Activated B cell treated with CpG ODN at 0.5 μM for 24 hours (primary cell): ENCODE measurements at regions not wholly inside any gene's neighbourhood (a gene's known extent, or its start where the extent isn't known, plus 50 kb on each side); places are given as distances from the start of the nearest gene placed in this dataset.

ENCODE experiments used
- ATAC-seq: fragments of 200-7000 bp; cut with Tn5 transposase; one replicate; pipeline ENCODE4 v1.10.0; 2021; ENCODE audit warnings: low read depth, mild to moderate bottlenecking, moderate library complexity
- CTCF ChIA-PET: fragments of 350-600 bp; sonication (Branson Sonifier 250); formaldehyde crosslinking; loops from one replicate; lab custom pipeline; 2021; ENCODE audit warnings: antibody characterized with exemption; lab: Charles Lee
- POLR2A ChIA-PET: fragments of 350-600 bp; sonication (Branson Sonifier 250); formaldehyde crosslinking; loops from one replicate; lab custom pipeline; 2021; ENCODE audit warnings: antibody characterized with exemption; lab: Charles Lee
- DNase-seq: peaks from one replicate; pipeline ENCODE4 v3.0.0; 2022
- H3K27ac Mint-ChIP-seq: one replicate; pipeline ENCODE4 v1.8.0; 2020; ENCODE audit warnings: mixed read lengths
- H3K27me3 Mint-ChIP-seq: one replicate; pipeline ENCODE4 v1.8.0; 2021; ENCODE audit warnings: mixed read lengths
- H3K36me3 Mint-ChIP-seq: one replicate; pipeline ENCODE4 v1.8.0; 2021; ENCODE audit warnings: low read depth, mixed read lengths
- H3K4me1 Mint-ChIP-seq: one replicate; pipeline ENCODE4 v1.8.0; 2021; ENCODE audit warnings: mixed read lengths
- H3K4me3 Mint-ChIP-seq: one replicate; pipeline ENCODE4 v1.8.0; 2020; ENCODE audit warnings: mild to moderate bottlenecking, mixed read lengths
- H3K9me3 Mint-ChIP-seq: one replicate; pipeline ENCODE4 v1.8.0; 2020; ENCODE audit warnings: mixed read lengths
- CTCF ChIP-seq: fragments of 200-600 bp; IDR thresholded peaks from one replicate; pipeline ENCODE4 v1.8.0; 2022; ENCODE audit warnings: antibody characterized with exemption, mild to moderate bottlenecking
- intact Hi-C: fragments of 100-400 bp; cut with micrococcal nuclease; formaldehyde crosslinking; loops from one replicate; pipeline ENCODE4 v1.15.1; 2024

DNA sequence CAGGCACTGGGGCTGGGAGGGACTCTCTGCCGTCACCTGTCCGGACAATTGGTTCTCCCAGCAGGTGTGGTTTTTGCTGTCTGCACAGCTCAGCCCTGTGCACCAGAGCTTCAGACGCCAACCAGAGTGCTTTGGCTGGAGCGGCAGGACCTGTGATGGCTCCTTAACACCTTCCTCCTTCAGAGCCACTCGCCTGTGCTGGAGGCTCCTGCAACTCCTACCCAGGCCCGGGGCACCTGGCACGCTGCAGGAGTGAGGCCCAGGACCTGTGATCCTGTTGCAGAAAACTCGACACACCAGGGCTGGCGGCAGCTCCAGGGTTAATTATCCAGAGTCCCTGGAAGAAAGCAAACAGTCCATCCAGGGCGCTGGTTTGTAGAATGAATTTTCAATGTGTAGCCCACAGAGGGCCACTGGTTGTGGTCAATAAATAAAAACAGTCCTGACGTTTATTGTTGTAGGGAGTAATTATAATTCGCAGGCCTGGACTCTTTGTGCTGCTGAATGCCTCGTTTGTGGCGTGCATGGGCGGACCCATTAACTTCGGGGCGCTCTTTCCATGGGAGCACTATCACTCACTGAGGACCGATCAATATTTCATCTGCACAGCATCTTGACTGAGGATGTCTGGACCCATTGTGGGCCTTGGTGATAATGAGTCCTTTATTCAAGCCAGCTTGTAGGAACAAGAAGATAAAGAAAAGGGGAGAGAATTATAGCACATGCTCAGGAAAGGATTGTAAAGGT is 339.7 kb upstream of the IRX4 start:
- ChIA-PET POLR2A (no interaction called here), CTCF (no interaction called here)
- Mint-ChIP-seq H3K9me3 (no peaks in the 10 kb centered on the region), H3K4me3 (no peak overlapping the region), H3K27ac (no peak overlapping the region), H3K36me3 (no peaks in the 10 kb centered on the region), H3K4me1 (no peaks in the 10 kb centered on the region), H3K27me3 (no peaks in the 10 kb centered on the region)
- no peak for DNase-seq
- no peak for ATAC-seq
- no peak for TF ChIP-seq CTCF
- intact Hi-C loops, result no loop called here

- intact Hi-C loops, result no loop called here
These were observed 338.7 kb upstream of the IRX4 start for GRCh38 chr5:2221450-2221849.

DNA sequence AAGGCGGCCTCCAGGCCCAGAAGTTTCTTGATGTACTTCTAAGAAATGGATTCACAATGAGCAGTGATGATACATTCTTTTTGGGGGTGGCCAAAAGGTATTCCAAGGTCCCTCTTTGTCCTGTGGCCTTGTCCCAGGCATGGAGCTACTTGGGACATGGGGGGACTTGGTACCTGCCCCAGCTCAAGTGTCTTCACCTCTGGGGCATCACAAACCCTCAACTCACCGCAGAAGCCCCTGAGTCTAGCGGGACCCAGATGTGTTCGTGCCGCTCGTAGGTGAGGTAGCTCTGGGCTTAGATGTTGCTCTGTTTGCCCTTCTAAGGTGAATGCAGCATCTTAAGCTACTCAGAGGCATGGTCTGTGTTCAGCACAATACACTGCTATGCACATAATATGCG is 338.0 kb upstream of the IRX4 start:
- ChIA-PET CTCF (no interaction called here), POLR2A (no interaction called here)
- no peaks in the 10 kb centered on the region for H3K9me3 Mint-ChIP-seq
- H3K36me3 Mint-ChIP-seq, result no peaks in the 10 kb centered on the region
- H3K27me3 Mint-ChIP-seq, result no peaks in the 10 kb centered on the region
- H3K27ac Mint-ChIP-seq, result no peak overlapping the region
- intact Hi-C loops, result no loop called here
- DNase-seq, result no peak
- H3K4me1 Mint-ChIP-seq, result no peaks in the 10 kb centered on the region
- TF ChIP-seq CTCF, result no peak
- no peak for ATAC-seq
- H3K4me3 Mint-ChIP-seq, result no peak overlapping the region

More at GRCh38 chr5:2221450-2221849, 338.7 kb upstream of the IRX4 start:
- DNase-seq, result no peak
- no peaks in the 10 kb centered on the region for H3K36me3 Mint-ChIP-seq
- no peak for ATAC-seq
- ChIA-PET POLR2A (no interaction called here), CTCF (no interaction called here)
- no peak for TF ChIP-seq CTCF
- no peaks in the 10 kb centered on the region for H3K9me3 Mint-ChIP-seq
- no peak overlapping the region for H3K27ac Mint-ChIP-seq
- no peak overlapping the region for H3K4me3 Mint-ChIP-seq
- H3K4me1 Mint-ChIP-seq, result no peaks in the 10 kb centered on the region
- no peaks in the 10 kb centered on the region for H3K27me3 Mint-ChIP-seq

- Mint-ChIP-seq H3K4me3 (no peak overlapping the region), H3K27me3 (no peaks in the 10 kb centered on the region), H3K27ac (no peak overlapping the region), H3K9me3 (no peaks in the 10 kb centered on the region), H3K4me1 (no peaks in the 10 kb centered on the region), H3K36me3 (no peaks in the 10 kb centered on the region)
- intact Hi-C loops, result no loop called here
- ChIA-PET CTCF (no interaction called here), POLR2A (no interaction called here)
- DNase-seq (no peak), ATAC-seq (no peak)
- TF ChIP-seq CTCF, result no peak
These were observed 336.5 kb upstream of the IRX4 start for GRCh38 chr5:2219149-2219776.

GRCh38 chr5:2217219-2217618 is 334.5 kb upstream of the IRX4 start:
- ChIA-PET POLR2A (no interaction called here), CTCF (no interaction called here)
- Mint-ChIP-seq H3K36me3 (no peaks in the 10 kb centered on the region), H3K4me1 (no peaks in the 10 kb centered on the region), H3K4me3 (no peak overlapping the region), H3K9me3 (no peaks in the 10 kb centered on the region), H3K27me3 (no peaks in the 10 kb centered on the region), H3K27ac (no peak overlapping the region)
- TF ChIP-seq CTCF, result no peak
- no peak for ATAC-seq
- DNase-seq, result no peak
- intact Hi-C loops, result no loop called here
